PC-9 (cell line): ENCODE measurements at regions not wholly inside any gene's neighbourhood (a gene's known extent, or its start where the extent isn't known, plus 50 kb on each side); places are given as distances from the start of the nearest gene placed in this dataset.

Experiments used
- EZH2 ChIP-seq: fragments of 200-600 bp; sonication (generic); IDR thresholded peaks from 2 replicates; pipeline ENCODE4 v1.8.0; 2017; ENCODE audit warnings: antibody characterized with exemption, low read depth
- TF ChIP-seq, protein P1 (sequence below): fragments of 200-600 bp; sonication (generic); conservative IDR thresholded peaks from 2 replicates; pipeline ENCODE4 v1.6.1; 2017; ENCODE audit warnings: mixed run types, antibody characterized with exemption, mild to moderate bottlenecking, moderate library complexity

DNA sequence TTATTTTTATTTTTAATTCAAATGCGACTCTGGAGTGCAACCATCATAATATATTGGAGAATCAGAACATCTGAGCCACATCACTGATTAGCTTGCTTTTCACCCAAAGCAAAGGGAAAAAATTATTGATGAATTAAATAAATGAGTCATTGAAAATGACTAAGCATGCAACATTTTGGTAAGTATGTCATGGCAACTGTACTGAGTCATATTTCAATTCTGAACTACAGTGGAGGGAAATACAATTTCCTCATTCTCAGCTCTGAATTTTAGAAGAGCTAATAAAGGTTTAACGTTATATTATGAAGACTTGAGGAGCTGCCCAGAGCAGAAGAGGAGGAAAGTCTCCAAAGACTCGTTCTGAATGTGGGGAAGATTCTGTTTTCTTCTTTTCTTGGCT lies 89.6 kb upstream of the CCDC68 start:
- TF ChIP-seq, protein P1, sequence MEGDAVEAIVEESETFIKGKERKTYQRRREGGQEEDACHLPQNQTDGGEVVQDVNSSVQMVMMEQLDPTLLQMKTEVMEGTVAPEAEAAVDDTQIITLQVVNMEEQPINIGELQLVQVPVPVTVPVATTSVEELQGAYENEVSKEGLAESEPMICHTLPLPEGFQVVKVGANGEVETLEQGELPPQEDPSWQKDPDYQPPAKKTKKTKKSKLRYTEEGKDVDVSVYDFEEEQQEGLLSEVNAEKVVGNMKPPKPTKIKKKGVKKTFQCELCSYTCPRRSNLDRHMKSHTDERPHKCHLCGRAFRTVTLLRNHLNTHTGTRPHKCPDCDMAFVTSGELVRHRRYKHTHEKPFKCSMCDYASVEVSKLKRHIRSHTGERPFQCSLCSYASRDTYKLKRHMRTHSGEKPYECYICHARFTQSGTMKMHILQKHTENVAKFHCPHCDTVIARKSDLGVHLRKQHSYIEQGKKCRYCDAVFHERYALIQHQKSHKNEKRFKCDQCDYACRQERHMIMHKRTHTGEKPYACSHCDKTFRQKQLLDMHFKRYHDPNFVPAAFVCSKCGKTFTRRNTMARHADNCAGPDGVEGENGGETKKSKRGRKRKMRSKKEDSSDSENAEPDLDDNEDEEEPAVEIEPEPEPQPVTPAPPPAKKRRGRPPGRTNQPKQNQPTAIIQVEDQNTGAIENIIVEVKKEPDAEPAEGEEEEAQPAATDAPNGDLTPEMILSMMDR, result no peak
- no peak for TF ChIP-seq EZH2
